Liver (tissue), 8 donors: ENCODE measurements at regions not wholly inside any gene's neighbourhood (a gene's known extent, or its start where the extent isn't known, plus 50 kb on each side); places are given as distances from the start of the nearest gene placed in this dataset.

Experiments used
- DNase-seq: peaks from one replicate; pipeline ENCODE4 v3.0.0-alpha.2; 2017; ENCODE audit warnings: low spot score
- H3K27ac ChIP-seq, 2 donors: one replicate each; pipeline ENCODE4 v1.7.0; 2013; ENCODE audit warnings: inconsistent platforms in 2 of 2, low read length in 2 of 2, control low read depth in 1 of 2, low read depth in 1 of 2, mild to moderate bottlenecking in 1 of 2
- H3K27me3 ChIP-seq, 4 donors: one replicate each; pipeline versions ENCODE4 v1.6.1 to v1.7.0; 2013; ENCODE audit warnings: low read length in 3 of 4, inconsistent platforms in 1 of 4, mild to moderate bottlenecking in 1 of 4, moderate library complexity in 1 of 4; ENCODE audit not compliant: control insufficient read depth in 4 of 4, insufficient read depth in 4 of 4
- H3K36me3 ChIP-seq, 4 donors: one replicate each; pipeline versions ENCODE4 v1.6.1 to v1.7.0; 2013; ENCODE audit warnings: low read length in 3 of 4, mild to moderate bottlenecking in 3 of 4, low read depth in 1 of 4, moderate library complexity in 1 of 4; ENCODE audit not compliant: control insufficient read depth in 4 of 4, insufficient read depth in 3 of 4
- H3K4me1 ChIP-seq, 4 donors: one replicate each; pipeline versions ENCODE4 v1.6.1 to v1.7.0; 2013; ENCODE audit warnings: low read length in 3 of 4, mild to moderate bottlenecking in 3 of 4, moderate library complexity in 1 of 4; ENCODE audit not compliant: control insufficient read depth in 4 of 4, insufficient read depth in 4 of 4
- H3K4me3 ChIP-seq, 3 donors: one replicate each; pipeline versions ENCODE4 v1.6.1 to v1.7.0; 2013; ENCODE audit warnings: low read length in 3 of 3, control low read depth in 1 of 3, low read depth in 1 of 3, mild to moderate bottlenecking in 1 of 3
- H3K9ac ChIP-seq, 2 donors: one replicate each; pipeline ENCODE4 v1.7.0; 2013; ENCODE audit warnings: low read length in 2 of 2, mild to moderate bottlenecking in 2 of 2, moderate library complexity in 2 of 2, control low read depth in 1 of 2, low read depth in 1 of 2
- H3K9me3 ChIP-seq, 4 donors: one replicate each; pipeline versions ENCODE4 v1.6.1 to v1.7.0; 2013; ENCODE audit warnings: low read length in 3 of 4; ENCODE audit not compliant: control insufficient read depth in 4 of 4
- ATF3 ChIP-seq: IDR thresholded peaks from 2 replicates; pipeline ENCODE4 v1.6.1; 2016; ENCODE audit warnings: antibody characterized with exemption
- CTCF ChIP-seq: fragments of 150-350 bp; IDR thresholded peaks from 2 replicates; pipeline ENCODE4 v1.5.1; 2017; ENCODE audit warnings: improper control_type of control experiment, low read depth, low read length; ENCODE audit not compliant: missing input control
- EGR1 ChIP-seq, 2 donors: IDR thresholded peaks; 2 replicates each; pipeline ENCODE4 v1.6.1; 2016 to 2018; ENCODE audit warnings: antibody characterized with exemption in 2 of 2, low read depth in 2 of 2
- FOXA1 ChIP-seq: IDR thresholded peaks from 2 replicates; pipeline ENCODE4 v1.6.1; 2016; ENCODE audit warnings: antibody characterized with exemption
- FOXA2 ChIP-seq: IDR thresholded peaks from 2 replicates; pipeline ENCODE4 v1.6.1; 2016; ENCODE audit warnings: antibody characterized with exemption
- GABPA ChIP-seq, 2 donors: IDR thresholded peaks in 1 of 2; conservative IDR thresholded peaks in 1 of 2; 2 replicates each; pipeline ENCODE4 v1.6.1; 2016; ENCODE audit warnings: antibody characterized with exemption in 2 of 2, mild to moderate bottlenecking in 1 of 2, moderate library complexity in 1 of 2
- HNF4A ChIP-seq, 2 donors: conservative IDR thresholded peaks; 2 replicates each; pipeline ENCODE4 v1.6.1; 2016; ENCODE audit warnings: antibody characterized with exemption in 2 of 2, mild to moderate bottlenecking in 2 of 2
- HNF4G ChIP-seq: IDR thresholded peaks from 2 replicates; pipeline ENCODE4 v1.6.1; 2016; ENCODE audit warnings: antibody characterized with exemption
- JUND ChIP-seq, 2 donors: IDR thresholded peaks; 2 replicates each; pipeline ENCODE4 v1.6.1; 2016; ENCODE audit warnings: antibody characterized with exemption in 2 of 2
- NR2F2 ChIP-seq: IDR thresholded peaks from 2 replicates; pipeline ENCODE4 v1.6.1; 2016; ENCODE audit warnings: antibody characterized with exemption
- RAD21 ChIP-seq, 2 donors: IDR thresholded peaks; 2 replicates each; pipeline ENCODE4 v1.6.1; 2016; ENCODE audit warnings: antibody characterized with exemption in 2 of 2, mild to moderate bottlenecking in 2 of 2
- RXRA ChIP-seq, 2 donors: IDR thresholded peaks; 2 replicates each; pipeline ENCODE4 v1.6.1; 2017 to 2018; ENCODE audit warnings: antibody characterized with exemption in 2 of 2, mild to moderate bottlenecking in 1 of 2
- SP1 ChIP-seq: IDR thresholded peaks from 2 replicates; pipeline ENCODE4 v1.6.1; 2018; ENCODE audit warnings: antibody characterized with exemption, mild to moderate bottlenecking
- TAF1 ChIP-seq: conservative IDR thresholded peaks from 2 replicates; pipeline ENCODE4 v1.6.1; 2016; ENCODE audit warnings: antibody characterized with exemption, mild to moderate bottlenecking
- YY1 ChIP-seq: IDR thresholded peaks from 2 replicates; pipeline ENCODE4 v1.6.1; 2016; ENCODE audit warnings: antibody characterized with exemption, mild to moderate bottlenecking
- WGBS: extraction: QIAGEN DNeasy Blood & Tissue Kit; methylation state at CpG from one replicate; pipeline ENCODE4 v1.1.7; 2013; 5-methylcytosine and 5-hydroxymethylcytosine counted together
- TF ChIP-seq, protein P1 (sequence below): IDR thresholded peaks from 2 replicates; pipeline ENCODE4 v1.6.1; 2016; ENCODE audit warnings: antibody characterized with exemption
- TF ChIP-seq, protein P2 (sequence below): IDR thresholded peaks from 2 replicates; pipeline ENCODE4 v1.6.1; 2016; ENCODE audit warnings: antibody characterized with exemption
- donor health status: healthy.
- donor health status: healthy.
- donor health status: healthy.
- donor health status: healthy.
- donor health status: healthy.

GRCh38 chr3:127369356-127369935, 81.6 kb upstream of the PRR20G start:
- no peak for DNase-seq
- no peak overlapping the region for H3K9ac ChIP-seq
- TF ChIP-seq NR2F2 (no peak), YY1 (no peak), SP1 (no peak), FOXA1 (no peak), CTCF (no peak), FOXA2 (no peak), TAF1 (no peak), EGR1 (IDR thresholded peaks at IDR 0.05; ENCODE audit: low read depth in 2 of 2) (no peak), RXRA (IDR thresholded peaks at IDR 0.05) (no peak), HNF4A (conservative IDR thresholded peaks at IDR 0.05) (no peak), JUND (IDR thresholded peaks at IDR 0.05) (no peak), ATF3 (no peak)
- TF ChIP-seq, protein P1, sequence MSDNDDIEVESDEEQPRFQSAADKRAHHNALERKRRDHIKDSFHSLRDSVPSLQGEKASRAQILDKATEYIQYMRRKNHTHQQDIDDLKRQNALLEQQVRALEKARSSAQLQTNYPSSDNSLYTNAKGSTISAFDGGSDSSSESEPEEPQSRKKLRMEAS: no peak
- TF ChIP-seq, protein P2, sequence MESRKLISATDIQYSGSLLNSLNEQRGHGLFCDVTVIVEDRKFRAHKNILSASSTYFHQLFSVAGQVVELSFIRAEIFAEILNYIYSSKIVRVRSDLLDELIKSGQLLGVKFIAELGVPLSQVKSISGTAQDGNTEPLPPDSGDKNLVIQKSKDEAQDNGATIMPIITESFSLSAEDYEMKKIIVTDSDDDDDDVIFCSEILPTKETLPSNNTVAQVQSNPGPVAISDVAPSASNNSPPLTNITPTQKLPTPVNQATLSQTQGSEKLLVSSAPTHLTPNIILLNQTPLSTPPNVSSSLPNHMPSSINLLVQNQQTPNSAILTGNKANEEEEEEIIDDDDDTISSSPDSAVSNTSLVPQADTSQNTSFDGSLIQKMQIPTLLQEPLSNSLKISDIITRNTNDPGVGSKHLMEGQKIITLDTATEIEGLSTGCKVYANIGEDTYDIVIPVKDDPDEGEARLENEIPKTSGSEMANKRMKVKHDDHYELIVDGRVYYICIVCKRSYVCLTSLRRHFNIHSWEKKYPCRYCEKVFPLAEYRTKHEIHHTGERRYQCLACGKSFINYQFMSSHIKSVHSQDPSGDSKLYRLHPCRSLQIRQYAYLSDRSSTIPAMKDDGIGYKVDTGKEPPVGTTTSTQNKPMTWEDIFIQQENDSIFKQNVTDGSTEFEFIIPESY: no peak
- H3K4me1 ChIP-seq: no peaks in the 10 kb centered on the region
- H3K36me3 ChIP-seq: no peaks in the 10 kb centered on the region
- H3K27me3 ChIP-seq: peaks cover 0 to 4% (median 0%) of the 10 kb centered on the region in 4 donors
- no peaks in the 10 kb centered on the region for H3K9me3 ChIP-seq
- H3K4me3 ChIP-seq: no peak overlapping the region
- 52% methylated on average over 4 of the region's 4 CpGs for WGBS
- no peak overlapping the region for H3K27ac ChIP-seq

DNA sequence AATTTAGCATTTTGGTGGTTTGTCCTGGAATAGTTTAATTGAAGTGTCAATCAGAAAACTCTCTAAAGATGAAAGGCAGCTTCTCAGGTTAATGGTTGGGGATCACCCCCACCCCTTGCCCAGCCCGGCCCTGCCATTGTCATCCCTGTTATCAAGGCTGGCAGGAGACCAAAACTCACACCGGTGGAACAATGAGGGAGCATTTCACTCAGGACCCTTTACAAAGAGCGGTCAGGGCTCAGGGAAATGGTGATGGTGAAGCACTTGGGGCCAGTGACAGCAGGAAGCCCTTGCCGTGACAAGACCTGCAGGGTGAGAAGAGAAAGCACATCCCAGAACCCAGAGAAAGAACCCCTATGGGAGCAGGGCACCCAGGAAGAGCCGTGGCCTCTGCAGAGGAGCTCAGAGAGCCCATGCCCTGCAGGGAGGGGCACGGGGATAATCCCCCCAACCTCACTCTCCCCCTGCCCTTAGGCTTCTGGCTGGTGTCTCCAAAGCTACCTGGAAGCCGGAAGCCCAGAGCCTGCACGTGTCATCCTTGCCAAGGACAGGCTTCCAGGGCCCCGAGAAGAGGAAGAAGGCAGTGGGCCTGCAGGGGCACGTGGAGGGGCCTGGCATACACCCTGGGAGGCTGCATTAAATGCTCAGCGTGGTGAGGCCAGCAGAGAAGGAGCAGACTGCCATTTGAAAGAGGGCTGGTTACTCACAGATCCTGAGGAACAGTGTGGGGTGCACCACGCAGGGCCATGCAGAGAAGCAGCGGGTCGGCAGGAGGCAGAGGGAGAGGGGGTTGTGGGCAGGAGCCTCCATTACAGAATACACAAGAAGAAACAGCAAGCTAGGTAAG, 80.6 kb upstream of the PRR20G start:
- peaks cover 0 to 4% (median 0%) of the 10 kb centered on the region in 4 donors for H3K27me3 ChIP-seq
- no peak overlapping the region for H3K4me3 ChIP-seq
- H3K4me1 ChIP-seq: no peaks in the 10 kb centered on the region
- H3K9ac ChIP-seq: no peak overlapping the region
- no peak for DNase-seq
- no peaks in the 10 kb centered on the region for H3K36me3 ChIP-seq
- H3K27ac ChIP-seq: no peak overlapping the region
- no peaks in the 10 kb centered on the region for H3K9me3 ChIP-seq
- WGBS: 40% methylated on average over 14 of the region's 14 CpGs
- TF ChIP-seq HNF4G: no peak
- TF ChIP-seq EGR1 (IDR thresholded peaks at IDR 0.05; ENCODE audit: low read depth in 2 of 2): no peak
- no peak for TF ChIP-seq GABPA (IDR thresholded peaks at IDR 0.05 in 1 of 2, conservative IDR thresholded peaks at IDR 0.05 in 1 of 2)
- no peak for TF ChIP-seq FOXA1
- no peak for TF ChIP-seq CTCF
- no peak for TF ChIP-seq TAF1
- no peak for TF ChIP-seq HNF4A (conservative IDR thresholded peaks at IDR 0.05)
- no peak for TF ChIP-seq RXRA (IDR thresholded peaks at IDR 0.05)
- no peak for TF ChIP-seq JUND (IDR thresholded peaks at IDR 0.05)
- TF ChIP-seq RAD21 (IDR thresholded peaks at IDR 0.05): no peak
- TF ChIP-seq, protein P2: no peak
- TF ChIP-seq NR2F2: no peak
- no peak for TF ChIP-seq ATF3
- no peak for TF ChIP-seq SP1
- TF ChIP-seq YY1: no peak
- no peak for TF ChIP-seq FOXA2
